Activated CD4-positive, alpha-beta T cell treated with anti-CD3 and anti-CD28 coated beads, Interleukin-2, amount 50 U/mL, for 48 hours (primary cell): ENCODE measurements at regions not wholly inside any gene's neighbourhood (a gene's known extent, or its start where the extent isn't known, plus 50 kb on each side); places are given as distances from the start of the nearest gene placed in this dataset.
"Not testable (repeated sequence)": the region's sequence is repeated elsewhere in the genome, so short reads cannot be mapped to it uniquely, and the experiment has no call there.

ENCODE experiments used
- DNase-seq, 2 experiments: peaks; one replicate each; pipeline ENCODE4 v3.0.0-alpha.2; 2020

DNA sequence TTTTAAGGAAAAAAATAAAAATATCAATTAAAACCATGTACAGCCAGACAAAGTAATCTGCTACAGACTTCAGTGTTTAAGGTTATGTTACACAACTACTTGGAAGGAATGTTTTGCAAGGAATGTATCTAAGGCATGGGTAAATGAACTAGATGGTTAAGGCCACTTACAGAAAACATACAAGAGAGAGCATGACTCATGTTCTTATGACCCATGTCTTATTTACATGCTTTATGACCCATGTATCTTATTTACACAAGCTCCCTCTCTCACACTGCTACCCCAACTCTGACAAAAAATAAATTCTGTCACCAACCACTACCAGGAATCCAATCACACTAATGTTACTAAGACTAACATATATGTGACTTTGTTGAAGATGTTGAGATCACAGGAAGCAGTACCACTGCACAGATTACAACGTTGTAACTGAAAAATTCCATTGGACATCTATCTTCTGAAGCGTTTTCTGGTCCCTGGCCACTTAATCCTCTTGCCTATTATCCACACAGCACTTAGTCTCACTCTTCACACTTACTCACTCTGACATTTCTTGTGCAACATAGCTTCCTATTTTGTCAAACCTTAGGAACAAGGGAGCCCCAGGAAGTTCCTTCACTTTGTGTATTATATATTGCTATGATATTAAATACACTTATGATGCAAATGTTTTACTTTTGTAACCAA lies 1630.1 kb upstream of the C9orf72 start:
- no peak for DNase-seq

DNA sequence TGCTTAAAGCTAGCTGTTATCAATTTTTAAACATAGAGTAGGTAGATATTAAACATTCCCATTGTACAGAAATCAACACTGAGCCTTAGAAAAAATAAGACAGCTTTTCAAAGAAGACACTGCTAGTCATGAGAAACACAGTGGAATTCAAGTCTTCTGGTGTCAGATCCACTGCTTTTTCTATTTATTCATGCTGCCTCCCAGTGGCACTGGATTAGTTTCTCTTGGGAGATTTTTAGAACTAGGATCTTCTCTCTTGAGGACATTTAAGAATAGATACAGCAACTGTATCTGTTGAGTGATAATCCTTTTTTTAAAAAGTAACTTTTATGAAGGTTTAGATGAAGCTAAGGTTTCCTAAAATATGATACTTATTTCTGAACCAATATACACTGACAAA lies 1635.4 kb upstream of the C9orf72 start:
- DNase-seq = no peak

DNA sequence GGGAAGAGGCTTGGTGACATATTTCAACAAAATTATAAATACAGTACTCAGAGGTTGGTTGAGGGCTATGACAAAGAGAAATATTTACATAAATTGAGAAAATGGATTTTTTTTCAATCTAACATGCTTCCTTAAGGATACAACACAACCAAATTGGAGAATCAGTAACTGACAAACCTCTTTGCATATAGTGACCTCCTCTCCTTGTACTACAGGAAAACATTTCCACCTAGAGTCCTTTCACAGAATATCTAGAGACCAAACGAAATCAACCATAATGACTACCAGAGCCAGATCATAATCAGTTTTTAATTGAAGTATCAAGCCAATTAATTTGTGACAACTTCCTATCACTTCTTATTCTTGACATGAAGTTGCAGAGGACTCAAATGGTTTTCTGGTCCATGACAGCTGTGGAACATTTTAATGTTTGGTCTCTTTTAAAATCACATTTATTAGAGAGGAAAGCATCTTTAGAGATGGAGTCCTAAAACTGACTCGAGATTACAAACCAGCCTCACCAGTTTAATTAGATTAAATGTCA lies 1636.5 kb upstream of the C9orf72 start:
- DNase-seq = no peak

DNA sequence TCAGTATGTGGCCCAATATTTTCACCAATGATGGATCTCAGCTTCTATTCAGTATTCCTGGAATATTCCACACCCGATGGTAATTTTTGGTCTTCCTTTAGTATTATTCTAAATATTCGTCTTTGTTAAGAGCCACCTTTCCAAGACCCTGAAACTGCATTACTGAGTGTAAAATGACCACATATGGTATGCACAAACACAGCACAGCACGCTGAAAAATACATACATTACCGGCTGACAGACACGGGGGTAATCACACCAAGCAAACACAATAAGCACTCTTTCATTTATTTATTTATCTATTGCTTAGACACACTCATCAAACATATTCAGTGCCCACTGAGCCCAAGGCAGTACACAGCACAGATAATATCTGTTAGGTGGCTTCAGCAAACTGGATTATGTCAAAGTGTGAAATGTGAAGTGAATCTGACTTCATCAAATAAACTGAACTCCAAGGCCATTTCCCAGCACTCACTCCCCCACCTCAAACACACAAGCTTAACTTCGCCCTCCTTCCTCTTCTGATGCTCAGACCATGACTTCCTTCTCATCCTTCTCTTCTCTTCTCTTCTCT lies 1637.8 kb upstream of the C9orf72 start:
- DNase-seq = no peak

DNA sequence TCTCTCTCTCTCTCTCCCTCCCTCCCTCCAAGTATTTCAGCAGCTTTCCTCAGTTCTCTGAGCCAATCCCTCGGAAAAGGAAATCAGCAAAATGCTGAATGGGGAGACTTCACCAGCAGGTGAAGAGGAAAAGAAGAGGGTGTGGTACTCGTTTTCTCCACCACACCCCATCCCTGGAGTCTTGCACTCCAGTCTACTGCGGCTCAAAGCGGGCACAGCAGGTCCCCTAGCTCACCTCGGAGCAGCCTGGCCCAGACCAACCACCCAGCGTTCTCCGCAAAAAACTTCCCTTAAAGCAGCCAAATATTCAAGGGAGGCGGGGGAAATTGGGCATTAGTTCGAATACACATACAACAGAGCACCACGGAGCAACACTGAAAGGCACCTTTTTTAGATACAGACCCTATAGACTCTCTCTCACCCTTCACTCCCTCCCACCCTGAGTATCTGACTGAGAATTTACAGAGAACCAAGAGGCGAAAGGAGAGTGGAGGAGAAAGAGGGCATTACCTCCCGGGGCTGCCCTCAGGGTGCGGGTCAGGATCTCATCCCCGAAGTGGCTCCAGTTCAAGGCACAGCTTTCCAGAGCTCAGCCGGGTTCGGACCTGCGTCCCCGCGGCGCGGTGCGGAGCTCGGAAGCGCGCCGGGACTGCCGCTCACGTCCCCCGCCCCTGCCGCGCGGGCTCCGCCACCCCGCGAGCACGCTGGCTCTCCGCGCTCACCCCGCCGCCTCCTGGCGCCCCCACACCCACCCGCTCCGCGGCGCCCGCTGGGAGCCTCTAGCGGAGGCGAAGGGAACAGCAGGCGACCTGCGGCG lies 1638.5 kb upstream of the C9orf72 start:
- DNase-seq = peak; percentile 41 to 49

DNA sequence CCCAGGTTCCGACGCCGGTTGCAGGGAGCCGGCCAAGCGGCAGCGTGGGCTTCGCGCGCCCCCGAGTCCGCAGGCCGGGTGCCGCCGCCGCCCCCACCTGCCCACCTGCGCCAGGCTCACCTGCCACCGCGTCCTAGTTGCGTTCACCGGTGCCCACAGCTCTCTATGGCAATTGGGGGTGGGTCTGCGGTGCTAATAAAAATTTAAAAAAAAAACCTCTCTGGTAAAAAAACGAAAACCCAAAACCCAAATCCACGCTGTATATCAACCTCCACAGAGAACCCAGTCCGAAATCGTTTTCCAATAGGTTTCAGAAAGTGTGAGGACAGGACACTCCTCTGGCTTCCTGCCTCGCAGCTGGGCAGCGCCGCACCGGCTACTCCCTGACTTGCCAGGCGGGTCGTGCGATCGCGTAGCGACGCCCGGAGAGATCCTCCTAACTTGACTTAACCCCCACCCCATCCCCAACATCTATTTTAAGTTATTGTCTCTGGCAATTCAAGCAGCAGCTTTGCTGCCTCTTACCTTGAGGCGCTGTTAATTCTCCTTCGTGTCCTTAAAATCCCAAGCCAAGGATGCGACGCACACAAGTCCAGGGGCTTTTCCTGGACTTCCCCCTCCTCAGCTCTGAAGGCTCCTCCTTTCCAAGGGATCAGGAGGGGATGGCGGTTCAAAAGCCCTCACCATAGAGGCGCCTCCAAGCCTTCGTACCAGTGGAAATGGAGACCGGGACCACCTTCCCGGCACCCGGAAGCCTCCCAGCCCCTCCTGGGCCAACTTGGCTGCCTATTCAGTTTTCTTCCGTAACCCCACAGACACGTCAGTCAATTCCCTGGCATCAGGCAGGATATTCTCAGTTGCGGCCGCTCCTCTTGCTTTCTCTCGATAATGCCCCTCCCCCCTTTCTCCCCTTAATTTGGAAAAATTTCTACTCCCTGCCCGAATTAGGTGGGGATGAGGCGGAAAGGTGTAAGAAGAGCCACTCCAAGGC lies 1639.4 kb upstream of the C9orf72 start:
- no peak for DNase-seq

DNA sequence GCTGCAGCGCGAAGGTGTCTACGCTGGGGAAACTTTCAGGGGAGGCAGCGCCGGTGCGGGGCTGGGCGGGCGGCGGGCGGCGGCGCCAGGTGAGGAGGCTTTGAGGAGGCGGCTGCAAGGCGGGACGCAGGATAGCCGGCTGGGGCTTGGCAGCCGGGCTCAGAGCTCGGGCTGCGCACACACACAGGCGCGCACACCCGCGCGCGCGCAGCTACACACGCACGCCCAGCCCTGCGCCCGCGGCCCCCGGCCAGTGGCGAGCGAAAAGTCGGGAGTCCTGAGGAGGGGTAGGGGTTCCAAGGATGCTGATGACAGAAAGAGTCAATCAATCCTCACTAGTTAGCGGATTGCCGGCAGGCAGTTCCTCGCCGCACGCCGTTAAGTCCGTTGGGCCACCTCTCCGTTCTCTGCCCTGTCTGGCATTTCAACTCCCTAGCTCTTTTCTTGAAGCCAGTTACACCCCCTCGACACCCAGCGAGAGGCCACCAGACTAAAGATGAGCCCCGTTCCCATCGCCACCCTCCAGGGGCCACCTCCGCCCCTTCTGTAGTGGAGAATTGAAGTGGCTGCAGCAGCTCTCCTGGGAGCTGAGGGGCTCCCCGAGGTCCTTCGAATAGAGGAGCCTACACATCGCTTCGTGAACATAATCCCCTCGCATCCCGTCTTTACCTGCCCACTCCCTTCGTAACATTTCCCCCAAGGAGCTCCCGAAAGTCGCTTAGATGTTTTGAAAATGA lies 1640.3 kb upstream of the C9orf72 start, which contains the start of gene LINGO2:
TSS of gene LINGO2 (minus strand) at position 185 of the 737 bp plus-strand sequence.
- DNase-seq = no peak

DNA sequence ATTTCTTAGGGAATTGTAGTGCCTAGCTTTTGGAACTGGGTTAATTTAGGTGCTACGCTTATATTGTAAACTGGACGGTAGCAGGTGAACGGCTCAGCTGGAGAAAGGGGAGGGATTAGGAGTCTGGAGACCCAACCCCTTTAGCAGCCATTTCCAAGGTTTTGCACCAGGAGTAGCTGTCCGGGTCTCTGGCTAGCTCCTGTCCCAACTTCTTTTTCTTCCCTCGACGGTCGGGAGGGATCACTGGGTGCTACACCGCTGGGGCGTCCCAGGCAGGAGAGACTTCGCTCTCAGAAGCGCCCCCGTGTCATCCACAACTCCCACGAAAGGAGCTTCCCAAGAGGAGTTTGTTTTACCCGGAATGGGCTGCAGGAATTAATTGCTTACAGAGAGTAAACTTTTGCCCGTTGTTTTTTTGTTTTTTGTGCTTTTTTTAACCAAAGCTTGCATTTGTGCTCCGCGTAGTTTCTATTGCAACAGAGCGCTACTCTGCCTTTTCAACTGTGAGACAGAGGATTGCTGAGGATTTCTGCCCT lies 1640.9 kb upstream of the C9orf72 start:
- no peak for DNase-seq

DNA sequence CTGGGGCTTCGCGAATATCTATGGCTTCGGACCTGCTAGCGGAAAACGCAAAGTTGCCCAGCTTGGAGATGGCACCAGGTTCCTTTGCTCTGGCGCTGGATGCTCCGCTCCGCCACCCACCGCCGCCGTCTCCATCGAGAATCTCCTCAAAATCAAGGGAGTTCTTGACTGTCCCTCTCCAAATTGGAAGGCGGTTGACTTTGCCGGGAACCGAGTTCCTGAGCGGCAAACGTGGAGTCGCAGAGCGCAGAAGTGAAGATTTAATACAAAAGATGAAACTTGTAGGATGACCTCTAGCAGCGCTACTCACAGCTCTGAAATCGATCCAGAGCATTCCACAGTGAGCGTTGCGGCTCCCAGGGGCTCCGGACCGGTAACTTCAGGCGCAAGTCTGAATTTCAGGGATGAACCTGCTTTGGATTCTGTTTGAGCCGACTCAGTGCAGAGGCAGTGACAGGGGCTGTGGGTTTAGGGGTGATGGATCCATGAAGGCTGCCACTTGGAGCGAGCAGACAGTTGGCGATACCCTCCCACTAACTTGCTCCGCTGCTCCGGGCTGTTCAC lies 1641.5 kb upstream of the C9orf72 start:
- DNase-seq = no peak

DNA sequence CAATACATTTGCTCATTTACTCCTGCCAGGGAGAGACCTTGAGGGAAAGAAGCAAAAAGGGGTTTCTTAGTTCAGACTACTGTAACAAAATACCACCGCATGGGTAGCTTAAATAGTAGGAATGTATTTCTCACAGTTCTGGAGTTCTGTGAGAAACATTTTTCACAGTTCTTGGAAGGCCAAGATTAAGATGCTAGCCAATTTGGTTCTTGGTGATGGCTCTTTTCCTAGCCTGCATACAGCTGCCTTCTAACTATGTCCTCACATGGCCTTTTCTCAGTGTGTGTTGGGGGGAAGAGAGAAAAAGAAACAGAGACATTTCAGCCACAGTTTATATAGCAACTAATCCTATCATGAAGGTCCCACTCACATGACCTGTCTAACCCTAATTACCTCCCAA lies 1644.7 kb upstream of the C9orf72 start:
- no peak for DNase-seq

DNA sequence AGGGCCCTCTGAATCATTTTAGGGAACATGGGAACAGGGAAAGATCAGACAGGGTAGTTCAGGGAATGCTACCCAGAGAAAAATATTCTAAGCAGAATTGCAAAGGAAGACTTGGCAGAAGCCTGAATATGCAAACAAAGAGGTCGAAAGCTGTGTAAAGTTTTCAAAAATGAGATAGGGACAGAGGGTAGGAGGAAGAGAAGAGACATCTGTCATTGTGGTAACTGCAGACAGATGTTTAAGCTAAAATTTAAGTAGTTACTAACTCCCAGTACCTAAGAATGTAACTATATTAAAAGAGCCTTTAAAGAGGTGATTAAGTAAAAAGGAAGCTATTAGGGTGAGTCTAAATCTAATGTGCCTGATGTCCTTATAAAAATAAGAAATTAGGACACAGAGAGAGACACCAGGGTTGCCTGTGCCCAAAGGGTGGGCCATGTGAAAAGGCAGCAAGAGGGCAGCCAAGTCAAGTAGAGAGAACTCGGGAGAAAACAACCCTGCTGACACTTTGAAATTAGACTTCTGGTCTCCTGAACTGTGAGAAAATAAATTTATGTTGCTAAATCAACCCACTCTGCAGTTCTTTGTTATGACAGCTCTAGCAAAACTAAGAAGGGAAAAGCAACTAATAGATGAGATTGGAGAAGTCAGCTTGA lies 1647.4 kb upstream of the C9orf72 start:
- DNase-seq = no peak

DNA sequence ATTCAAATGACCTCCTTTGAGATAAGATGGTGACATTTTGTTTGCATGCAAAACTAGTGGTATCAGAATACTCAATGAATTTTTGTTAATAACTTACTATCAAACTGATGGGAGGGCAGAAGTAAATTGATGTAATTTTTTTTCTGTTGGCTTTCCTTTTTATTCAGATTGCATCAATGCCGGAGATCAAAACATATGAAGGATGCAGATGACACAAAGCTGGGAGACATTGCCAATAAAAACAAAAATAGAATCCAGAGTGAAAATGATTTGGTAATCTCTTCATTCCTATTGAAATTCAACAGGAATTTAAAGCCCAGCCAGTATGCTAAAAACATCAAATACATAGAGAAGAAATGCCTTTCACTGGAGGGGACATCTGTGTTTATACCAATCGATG lies 1655.3 kb upstream of the C9orf72 start:
- DNase-seq = no peak

DNA sequence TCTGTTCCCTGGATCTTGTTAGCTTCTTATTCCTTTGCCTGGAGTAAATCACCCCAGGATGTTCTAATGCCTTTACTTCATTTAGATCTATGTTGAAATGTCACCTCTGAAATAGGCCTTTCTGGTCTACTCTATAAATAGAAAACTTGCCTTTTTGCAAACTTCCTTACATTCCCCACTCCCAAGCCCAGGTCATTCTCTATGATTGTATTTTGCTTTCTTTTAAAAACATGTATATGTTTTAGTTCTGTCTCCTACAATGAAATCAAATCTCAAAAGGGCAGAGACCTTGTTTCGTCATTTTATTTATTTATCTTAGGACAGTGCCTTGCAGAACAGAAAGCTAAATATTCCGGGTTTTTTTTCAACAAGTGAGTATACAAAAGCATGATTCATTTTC lies 1657.7 kb upstream of the C9orf72 start:
- no peak for DNase-seq

DNA sequence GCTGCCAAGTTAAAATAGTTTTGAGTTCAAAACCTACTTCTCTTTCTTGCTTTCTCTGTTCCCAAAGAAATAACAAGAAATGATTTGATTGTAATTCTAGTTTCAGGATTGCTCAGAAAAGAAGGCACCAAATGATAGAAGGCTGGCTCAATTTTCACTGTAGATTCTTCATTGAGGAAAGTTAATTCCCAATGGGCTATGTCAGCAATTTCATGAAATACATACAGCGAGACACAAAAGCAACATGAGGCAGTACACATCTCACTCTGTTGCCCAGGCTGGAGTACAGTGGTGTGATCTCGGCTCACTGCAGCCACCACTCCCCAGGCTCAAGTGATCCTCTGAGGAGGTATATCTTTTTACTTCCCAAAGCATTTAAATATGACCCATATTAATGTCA lies 1659.9 kb upstream of the C9orf72 start:
- DNase-seq = no peak

DNA sequence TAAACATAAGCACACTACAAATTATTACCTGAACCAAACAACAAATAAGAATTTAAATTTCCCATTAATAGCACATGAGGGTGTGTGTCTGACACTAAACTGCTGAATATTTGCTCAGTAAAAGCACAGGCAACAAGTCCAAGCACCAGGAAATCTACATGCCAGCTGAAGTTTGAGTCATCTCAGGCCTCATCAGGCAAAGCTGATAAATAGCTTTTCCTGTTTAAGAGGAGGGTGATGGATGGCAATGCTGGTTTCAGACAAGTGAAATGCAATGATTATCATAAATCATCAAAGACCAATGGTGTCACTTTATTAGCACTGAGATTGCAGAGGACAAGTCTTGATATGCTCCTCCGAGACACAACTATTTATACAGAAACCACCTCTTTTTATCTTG lies 1668.0 kb upstream of the C9orf72 start:
- no peak for DNase-seq

DNA sequence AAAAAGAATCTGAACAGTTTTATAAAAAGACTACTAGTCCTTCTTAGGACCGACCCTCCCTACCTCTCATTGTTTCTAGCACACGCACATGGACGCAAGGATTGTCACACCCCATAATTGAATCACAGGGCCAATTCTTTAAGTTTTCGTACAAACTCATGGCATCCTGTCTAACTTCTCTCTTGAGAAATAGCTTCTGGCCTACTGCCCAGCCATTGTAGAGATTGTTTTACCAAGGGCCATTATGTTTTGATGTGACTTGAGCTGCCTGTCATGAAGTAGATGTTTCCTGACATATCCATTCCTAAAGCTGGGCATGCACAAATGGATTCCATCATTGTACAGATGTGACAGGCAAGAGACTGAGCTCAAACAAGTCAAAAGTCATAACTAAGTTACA lies 1672.1 kb upstream of the C9orf72 start:
- no peak for DNase-seq

DNA sequence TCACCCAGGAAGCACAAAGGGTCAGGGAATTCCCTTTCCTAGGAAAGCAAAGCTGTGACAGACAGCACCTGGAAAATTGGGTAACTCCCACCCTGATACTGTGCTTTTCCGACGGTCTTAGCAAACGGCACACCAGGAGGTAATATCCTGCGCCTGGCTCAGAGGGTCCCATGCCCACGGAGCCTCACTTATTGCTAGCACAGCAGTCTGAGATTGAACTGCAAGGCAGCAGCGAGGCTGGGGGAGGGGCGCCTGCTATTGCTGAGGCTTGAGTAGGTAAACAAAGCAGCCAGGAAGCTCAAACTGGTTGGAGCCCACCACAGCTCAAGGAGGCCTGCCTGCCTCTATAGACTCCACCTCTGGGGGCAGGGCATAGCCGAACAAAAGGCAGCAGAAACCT lies 1697.1 kb upstream of the C9orf72 start:
- not testable (repeated sequence) for DNase-seq

DNA sequence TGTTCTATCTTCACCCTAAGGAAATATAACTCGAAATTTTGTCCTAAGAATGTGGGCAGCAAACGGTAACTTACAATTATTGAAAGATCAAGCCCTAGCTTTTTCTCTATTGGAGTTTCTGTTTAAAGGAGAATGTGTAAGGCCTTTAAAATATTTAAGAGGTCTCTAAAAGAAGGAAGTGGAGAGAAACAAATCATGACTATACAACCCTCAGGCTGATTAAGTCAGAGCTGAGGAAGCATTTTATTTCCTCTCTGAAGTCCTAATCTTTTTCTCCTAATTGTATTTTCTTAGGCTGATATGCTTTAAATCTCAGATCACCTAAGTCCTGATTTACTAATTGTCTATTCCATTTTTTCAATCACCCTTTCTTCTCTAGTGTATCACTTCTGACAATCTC lies 1708.8 kb upstream of the C9orf72 start:
- DNase-seq = no peak

DNA sequence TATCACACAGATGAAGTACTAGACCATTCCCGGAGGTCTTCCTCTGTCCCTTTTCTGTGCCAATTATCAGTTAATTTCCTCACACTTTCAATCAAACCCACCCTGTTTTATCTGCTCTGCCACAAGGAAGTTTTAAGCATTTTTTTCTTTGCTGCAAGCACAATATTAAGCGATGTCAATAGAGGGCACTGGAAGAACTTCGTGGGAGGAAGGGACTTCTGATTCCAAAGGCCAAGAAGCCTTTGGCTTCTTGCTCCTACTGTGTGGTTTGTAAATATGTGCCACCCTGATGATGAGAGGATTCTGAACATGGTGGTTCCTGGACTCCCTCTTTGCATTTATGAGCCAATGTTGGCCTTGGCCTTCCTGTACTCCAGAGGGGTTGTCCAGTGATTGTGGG lies 1712.5 kb upstream of the C9orf72 start:
- no peak for DNase-seq

DNA sequence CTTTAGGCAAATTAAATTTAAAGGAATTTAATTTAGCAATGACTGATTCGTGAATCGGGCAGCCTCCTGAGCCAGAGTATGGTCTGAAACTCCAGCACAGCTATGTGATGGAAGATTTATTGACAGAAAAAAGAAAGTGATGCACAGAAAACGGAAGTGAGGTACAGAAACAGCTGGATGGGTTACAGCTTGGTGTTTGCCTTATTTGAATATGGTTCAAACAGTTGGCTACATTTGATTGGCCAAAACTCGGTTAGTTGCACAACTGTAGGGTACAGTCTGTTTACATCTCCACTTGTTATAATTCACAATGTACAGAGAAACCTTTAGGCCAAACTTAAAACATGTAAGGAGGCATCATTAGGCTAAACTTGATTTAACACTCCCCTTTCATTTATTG lies 1716.1 kb upstream of the C9orf72 start:
- DNase-seq = no peak

DNA sequence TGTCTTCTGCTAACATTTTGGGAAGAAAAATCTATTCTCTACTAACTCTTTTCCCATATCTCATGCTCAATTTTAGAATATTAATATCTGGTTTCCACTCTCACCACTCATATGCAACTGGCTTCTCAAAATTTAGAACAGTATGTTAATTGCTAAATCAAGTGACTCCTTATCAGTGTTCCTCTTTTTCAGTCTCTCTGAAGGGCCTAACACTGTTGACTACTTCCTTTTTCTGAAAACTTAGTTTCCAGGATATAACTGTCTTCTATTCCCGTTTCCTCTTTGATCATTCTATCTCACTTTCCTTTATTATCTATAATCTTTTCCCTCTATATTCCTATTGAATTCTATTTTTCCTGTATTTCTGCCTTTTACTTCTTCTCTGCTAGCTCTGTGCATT lies 1717.2 kb upstream of the C9orf72 start:
- DNase-seq = no peak
